BJ (cell line): ENCODE measurements at regions not wholly inside any gene's neighbourhood (a gene's known extent, or its start where the extent isn't known, plus 50 kb on each side); places are given as distances from the start of the nearest gene placed in this dataset.
"Not testable (repeated sequence)": the region's sequence is repeated elsewhere in the genome, so short reads cannot be mapped to it uniquely, and the experiment has no call there.

Experiments used
- CTCF ChIA-PET: fragments of 350-600 bp; formaldehyde crosslinking; extraction: SDS; loops from one replicate; lab custom pipeline; 2021; ENCODE audit warnings: antibody characterized with exemption, inconsistent platforms; lab: Yijun Ruan, JAX
- POLR2A ChIA-PET: fragments of 300-600 bp; sonication (Branson Sonifier 250); formaldehyde crosslinking; extraction: SDS; loops from one replicate; lab custom pipeline; 2021; ENCODE audit warnings: antibody characterized with exemption; lab: Charles Lee
- DNase-seq: peaks from one replicate; pipeline ENCODE4 v3.0.0-alpha.2; 2011; ENCODE audit warnings: low read depth
- H3K27me3 ChIP-seq: 2 replicates; pipeline ENCODE4 v1.6.0; 2011; ENCODE audit warnings: low read length; ENCODE audit not compliant: control insufficient read depth, insufficient read depth
- H3K36me3 ChIP-seq: 2 replicates; pipeline ENCODE4 v1.5.1; 2011; ENCODE audit warnings: low read length; ENCODE audit not compliant: control insufficient read depth, insufficient read depth
- H3K4me3 ChIP-seq: 2 replicates; pipeline ENCODE4 v1.5.1; 2011; ENCODE audit warnings: low read depth, mild to moderate bottlenecking, control low read depth, low read length
- CTCF ChIP-seq: IDR thresholded peaks from 2 replicates; pipeline ENCODE4 v1.5.1; 2011; ENCODE audit warnings: low read depth, mild to moderate bottlenecking, control low read depth, inconsistent platforms, low read length, moderate library complexity; ENCODE audit not compliant: insufficient read depth

DNA sequence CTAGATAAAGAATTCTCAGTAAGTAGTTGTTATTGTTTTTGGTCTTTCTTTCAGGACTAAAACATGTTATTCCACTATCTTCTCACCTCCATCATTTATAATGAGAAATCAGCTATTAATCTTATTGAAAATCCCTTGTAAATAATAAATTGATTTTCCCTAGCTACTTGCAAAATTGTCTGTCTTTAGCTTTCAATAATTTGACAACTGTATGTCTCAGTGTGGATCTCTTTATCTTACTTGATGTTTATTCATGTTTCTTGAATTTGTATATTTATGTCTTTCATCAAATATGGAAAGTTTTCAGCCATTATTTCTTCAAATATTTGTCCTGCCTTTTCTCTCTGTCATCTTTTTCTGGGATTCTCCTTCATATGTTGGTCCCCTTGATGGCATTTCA is 117.1 kb upstream of the ANTXRL start:
- no peak for DNase-seq
- no peak for TF ChIP-seq CTCF
- Histone ChIP-seq H3K36me3 (no peaks in the 10 kb centered on the region), H3K27me3 (no peaks in the 10 kb centered on the region), H3K4me3 (no peak overlapping the region)
- ChIA-PET CTCF (no interaction called here), POLR2A (no interaction called here)

GRCh38 chr10:46170789-46171188 is 116.0 kb upstream of the ANTXRL start:
- ChIA-PET POLR2A (no interaction called here), CTCF (no interaction called here)
- DNase-seq, result no peak
- no peak for TF ChIP-seq CTCF
- H3K27me3 ChIP-seq, result no peaks in the 10 kb centered on the region
- no peaks in the 10 kb centered on the region for H3K36me3 ChIP-seq
- H3K4me3 ChIP-seq, result no peak overlapping the region

DNA sequence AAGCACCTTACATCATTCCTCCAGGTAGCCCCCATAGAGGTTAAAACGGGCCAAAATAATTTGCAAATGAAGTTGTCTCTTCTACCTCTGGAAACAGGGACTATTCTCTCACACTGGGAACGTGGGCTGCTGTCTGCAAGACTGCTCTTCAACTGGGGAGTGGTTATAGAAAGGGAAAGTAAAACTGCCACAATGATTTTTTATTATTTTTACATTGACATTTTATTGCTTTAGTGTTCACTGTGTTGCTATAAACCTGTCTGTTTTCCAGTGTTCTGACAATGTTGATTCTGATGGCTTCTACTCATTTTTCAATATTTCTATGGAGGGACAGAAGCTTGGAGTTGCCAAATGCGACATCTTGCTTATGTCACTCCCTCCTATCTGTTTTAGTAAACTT is 115.1 kb upstream of the ANTXRL start:
- POLR2A ChIA-PET, result no interaction called here
- CTCF ChIA-PET, result no interaction called here
- no peaks in the 10 kb centered on the region for H3K27me3 ChIP-seq
- DNase-seq, result no peak
- TF ChIP-seq CTCF, result no peak
- no peak overlapping the region for H3K4me3 ChIP-seq
- H3K36me3 ChIP-seq, result no peaks in the 10 kb centered on the region

DNA sequence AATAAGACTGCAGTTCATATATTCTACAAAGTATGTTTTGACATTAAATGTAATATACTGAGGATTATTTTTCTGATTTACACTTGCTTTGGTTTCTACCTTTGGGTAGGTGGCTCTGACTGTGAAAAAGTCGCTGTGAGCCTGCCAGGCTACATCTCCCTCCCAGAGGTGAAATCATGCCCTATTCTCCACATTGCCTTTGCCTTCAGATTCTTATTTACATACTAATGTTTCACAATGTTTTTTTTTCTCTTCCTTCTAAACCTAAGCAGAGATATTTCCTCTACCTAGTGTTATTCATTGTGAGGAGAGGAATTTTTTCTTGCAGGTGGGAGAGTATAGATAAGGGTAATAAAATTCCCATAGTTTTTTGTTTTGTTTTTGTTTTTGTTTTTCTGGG is 111.5 kb upstream of the ANTXRL start:
- CTCF ChIA-PET, result no interaction called here
- H3K27me3 ChIP-seq, result no peaks in the 10 kb centered on the region
- POLR2A ChIA-PET, result no interaction called here

GRCh38 chr10:46175831-46176230 is 111.0 kb upstream of the ANTXRL start:
- ChIA-PET CTCF (no interaction called here), POLR2A (no interaction called here)
- Histone ChIP-seq H3K27me3 (no peaks in the 10 kb centered on the region), H3K36me3 (no peaks in the 10 kb centered on the region), H3K4me3 (no peak overlapping the region)
- no peak for DNase-seq
- no peak for TF ChIP-seq CTCF

More for the DNA sequence above, 111.5 kb upstream of the ANTXRL start:
- Histone ChIP-seq H3K36me3 (no peaks in the 10 kb centered on the region), H3K4me3 (no peak overlapping the region)
- TF ChIP-seq CTCF, result no peak
- no peak for DNase-seq

- POLR2A ChIA-PET, H3K4me3 ChIP-seq, DNase-seq, H3K27me3 ChIP-seq, H3K36me3 ChIP-seq, CTCF ChIA-PET: not testable (repeated sequence)
Observed at GRCh38 chr10:46187431-46187830, 99.4 kb upstream of the ANTXRL start.
